ENCODE measurements at regions not wholly inside any gene's neighbourhood (a gene's known extent, or its start where the extent isn't known, plus 50 kb on each side); places are given as distances from the start of the nearest gene placed in this dataset.

- no peak for TF ChIP-seq CTCF (IDR thresholded peaks at IDR 0.05)
- peaks cover 34% of the 10 kb centered on the region for H3K27me3 Mint-ChIP-seq (ENCODE audit: unreplicated experiment)
- H3K4me1 Mint-ChIP-seq (ENCODE audit: unreplicated experiment): no peaks in the 10 kb centered on the region
- H3K9me3 Mint-ChIP-seq (ENCODE audit: unreplicated experiment): no peaks in the 10 kb centered on the region
- no peak overlapping the region for H3K27ac Mint-ChIP-seq (ENCODE audit: unreplicated experiment)
- H3K36me3 Mint-ChIP-seq (ENCODE audit: unreplicated experiment): no peaks in the 10 kb centered on the region
- H3K4me3 Mint-ChIP-seq (ENCODE audit: unreplicated experiment): no peak overlapping the region
- no peak for DNase-seq (ENCODE audit: extremely low spot score, unreplicated experiment)
These were observed 460.3 kb upstream of the IL12A start for GRCh38 chr3:159528251-159528895.

GRCh38 chr3:159532577-159532976, 456.1 kb upstream of the IL12A start:
- DNase-seq (ENCODE audit: extremely low spot score, unreplicated experiment): no peak
- no peak for TF ChIP-seq CTCF (IDR thresholded peaks at IDR 0.05)
- H3K9me3 Mint-ChIP-seq (ENCODE audit: unreplicated experiment): no peaks in the 10 kb centered on the region
- no peaks in the 10 kb centered on the region for H3K36me3 Mint-ChIP-seq (ENCODE audit: unreplicated experiment)
- no peak overlapping the region for H3K4me3 Mint-ChIP-seq (ENCODE audit: unreplicated experiment)
- peaks cover 41% of the 10 kb centered on the region for H3K27me3 Mint-ChIP-seq (ENCODE audit: unreplicated experiment)
- H3K27ac Mint-ChIP-seq (ENCODE audit: unreplicated experiment): no peak overlapping the region
- H3K4me1 Mint-ChIP-seq (ENCODE audit: unreplicated experiment): no peaks in the 10 kb centered on the region

- no peak for DNase-seq (ENCODE audit: extremely low spot score, unreplicated experiment)
These were observed 454.1 kb upstream of the IL12A start for GRCh38 chr3:159534496-159534895.

GRCh38 chr3:159536876-159537275, 451.8 kb upstream of the IL12A start:
- no peaks in the 10 kb centered on the region for H3K36me3 Mint-ChIP-seq (ENCODE audit: unreplicated experiment)
- no peaks in the 10 kb centered on the region for H3K9me3 Mint-ChIP-seq (ENCODE audit: unreplicated experiment)
- no peak overlapping the region for H3K27ac Mint-ChIP-seq (ENCODE audit: unreplicated experiment)
- DNase-seq (ENCODE audit: extremely low spot score, unreplicated experiment): no peak
- no peak for TF ChIP-seq CTCF (IDR thresholded peaks at IDR 0.05)
- H3K27me3 Mint-ChIP-seq (ENCODE audit: unreplicated experiment): peaks cover 51% of the 10 kb centered on the region
- H3K4me1 Mint-ChIP-seq (ENCODE audit: unreplicated experiment): no peaks in the 10 kb centered on the region
- no peak overlapping the region for H3K4me3 Mint-ChIP-seq (ENCODE audit: unreplicated experiment)

More at GRCh38 chr3:159534496-159534895, 454.1 kb upstream of the IL12A start:
- Mint-ChIP-seq H3K9me3 (ENCODE audit: unreplicated experiment) (no peaks in the 10 kb centered on the region), H3K4me1 (ENCODE audit: unreplicated experiment) (no peaks in the 10 kb centered on the region), H3K27ac (ENCODE audit: unreplicated experiment) (no peak overlapping the region), H3K4me3 (ENCODE audit: unreplicated experiment) (no peak overlapping the region), H3K36me3 (ENCODE audit: unreplicated experiment) (no peaks in the 10 kb centered on the region), H3K27me3 (ENCODE audit: unreplicated experiment) (peaks cover 40% of the 10 kb centered on the region)
- no peak for TF ChIP-seq CTCF (IDR thresholded peaks at IDR 0.05)

GRCh38 chr3:159538507-159538906, 450.1 kb upstream of the IL12A start:
- DNase-seq (ENCODE audit: extremely low spot score, unreplicated experiment): no peak

More at GRCh38 chr3:159538507-159538906, 450.1 kb upstream of the IL12A start:
- Mint-ChIP-seq H3K36me3 (ENCODE audit: unreplicated experiment) (no peaks in the 10 kb centered on the region), H3K27me3 (ENCODE audit: unreplicated experiment) (peaks cover 52% of the 10 kb centered on the region), H3K9me3 (ENCODE audit: unreplicated experiment) (no peaks in the 10 kb centered on the region), H3K4me3 (ENCODE audit: unreplicated experiment) (no peak overlapping the region), H3K4me1 (ENCODE audit: unreplicated experiment) (no peaks in the 10 kb centered on the region), H3K27ac (ENCODE audit: unreplicated experiment) (no peak overlapping the region)
- no peak for TF ChIP-seq CTCF (IDR thresholded peaks at IDR 0.05)
